ENCODE measurements at regions not wholly inside any gene's neighbourhood (a gene's known extent, or its start where the extent isn't known, plus 50 kb on each side); places are given as distances from the start of the nearest gene placed in this dataset.
"Not testable (repeated sequence)": the region's sequence is repeated elsewhere in the genome, so short reads cannot be mapped to it uniquely, and the experiment has no call there.

DNA sequence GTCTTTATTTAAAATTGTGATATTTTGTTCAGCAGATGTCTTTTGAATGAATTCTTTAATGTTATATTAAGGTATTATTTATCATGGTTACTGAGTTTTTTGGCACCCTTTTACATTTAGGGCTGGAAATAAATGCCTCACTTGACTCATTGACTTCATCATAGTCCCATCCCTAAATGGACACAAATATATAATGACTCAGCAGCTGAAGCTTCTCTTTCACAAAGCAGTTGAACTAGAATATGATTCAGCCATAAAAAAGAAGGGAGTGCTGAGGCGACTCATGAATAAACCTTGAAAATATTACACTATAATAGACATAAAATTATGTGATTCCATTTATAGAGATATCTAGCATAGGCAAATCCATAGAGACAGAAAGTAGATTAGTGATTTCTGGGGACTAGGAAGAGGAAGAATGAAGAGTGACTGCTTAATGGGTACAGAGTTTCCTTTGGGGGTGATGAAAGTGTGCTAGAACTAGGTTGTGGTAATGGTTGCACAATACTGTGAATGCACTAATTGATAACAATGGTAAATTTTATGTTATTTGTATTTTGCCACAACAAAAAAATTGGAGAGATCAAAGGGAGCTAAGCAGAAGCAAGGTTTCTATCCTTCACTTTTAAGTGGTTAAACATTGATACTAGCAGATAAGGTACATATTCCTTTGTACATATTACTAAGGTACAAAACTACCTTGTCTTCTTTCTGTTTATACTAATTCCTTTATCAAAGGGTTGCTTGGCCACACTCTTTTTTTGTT, 449.6 kb downstream of the NTRK2 start:
- Mint-ChIP-seq H3K27me3 (peaks cover 21% of the 10 kb centered on the region), H3K4me1 (ENCODE audit: low read depth) (no peaks in the 10 kb centered on the region), H3K27ac (no peak overlapping the region), H3K9me3 (no peaks in the 10 kb centered on the region), H3K4me3 (no peak overlapping the region), H3K36me3 (ENCODE audit: low read depth) (no peaks in the 10 kb centered on the region)

DNA sequence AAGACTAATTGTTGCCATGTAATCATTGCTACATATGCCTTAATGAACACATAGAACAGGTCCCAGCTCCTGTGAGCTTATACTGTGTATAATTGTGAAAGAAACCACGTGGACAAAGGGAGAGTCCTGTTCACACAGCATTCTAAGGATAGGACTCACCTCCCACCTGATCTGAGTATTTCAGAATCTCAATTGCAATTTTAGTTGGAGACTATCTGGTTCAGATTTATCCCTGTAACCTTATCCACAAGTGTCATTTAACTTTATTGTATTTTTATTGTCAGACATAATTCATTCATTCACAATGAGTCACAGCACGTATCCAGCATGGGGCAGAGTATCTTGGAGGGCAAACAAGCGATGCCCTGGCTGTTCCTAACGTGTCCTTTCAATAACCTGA, 448.3 kb downstream of the NTRK2 start:
- H3K27me3 Mint-ChIP-seq = peaks cover 24% of the 10 kb centered on the region
- no peaks in the 10 kb centered on the region for H3K4me1 Mint-ChIP-seq (ENCODE audit: low read depth)
- no peaks in the 10 kb centered on the region for H3K36me3 Mint-ChIP-seq (ENCODE audit: low read depth)
- H3K27ac Mint-ChIP-seq = no peak overlapping the region
- no peaks in the 10 kb centered on the region for H3K9me3 Mint-ChIP-seq
- no peak overlapping the region for H3K4me3 Mint-ChIP-seq

DNA sequence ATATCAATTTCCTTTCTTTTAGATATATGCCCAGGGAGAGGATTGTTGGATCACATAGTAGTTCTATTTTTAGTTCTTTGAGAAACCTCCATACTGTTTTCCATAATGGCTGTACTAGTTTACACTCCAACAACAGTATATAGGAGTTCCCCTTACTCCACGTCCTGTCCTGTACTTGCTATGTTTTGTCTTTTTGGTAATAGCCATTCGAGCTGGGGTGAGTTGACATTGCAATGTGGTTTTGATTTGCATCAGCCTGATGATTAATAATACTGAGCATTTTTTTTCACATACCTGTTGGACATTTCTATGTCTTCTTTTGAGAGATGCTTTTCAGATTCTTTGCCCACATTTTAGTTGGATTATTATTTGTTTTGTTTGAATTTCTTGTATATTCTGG, 445.9 kb downstream of the NTRK2 start:
- Mint-ChIP-seq H3K36me3 (ENCODE audit: low read depth) (no peaks in the 10 kb centered on the region), H3K4me3 (no peak overlapping the region), H3K27me3 (peaks cover 21% of the 10 kb centered on the region), H3K4me1 (ENCODE audit: low read depth) (no peaks in the 10 kb centered on the region), H3K27ac (no peak overlapping the region), H3K9me3 (no peaks in the 10 kb centered on the region)

GRCh38 chr9:85114799-85115198, 445.3 kb downstream of the NTRK2 start:
- Mint-ChIP-seq H3K4me1 (ENCODE audit: low read depth) (no peaks in the 10 kb centered on the region), H3K9me3 (no peaks in the 10 kb centered on the region), H3K4me3 (no peak overlapping the region), H3K27ac (no peak overlapping the region), H3K27me3 (peaks cover 15% of the 10 kb centered on the region), H3K36me3 (ENCODE audit: low read depth) (no peaks in the 10 kb centered on the region)

DNA sequence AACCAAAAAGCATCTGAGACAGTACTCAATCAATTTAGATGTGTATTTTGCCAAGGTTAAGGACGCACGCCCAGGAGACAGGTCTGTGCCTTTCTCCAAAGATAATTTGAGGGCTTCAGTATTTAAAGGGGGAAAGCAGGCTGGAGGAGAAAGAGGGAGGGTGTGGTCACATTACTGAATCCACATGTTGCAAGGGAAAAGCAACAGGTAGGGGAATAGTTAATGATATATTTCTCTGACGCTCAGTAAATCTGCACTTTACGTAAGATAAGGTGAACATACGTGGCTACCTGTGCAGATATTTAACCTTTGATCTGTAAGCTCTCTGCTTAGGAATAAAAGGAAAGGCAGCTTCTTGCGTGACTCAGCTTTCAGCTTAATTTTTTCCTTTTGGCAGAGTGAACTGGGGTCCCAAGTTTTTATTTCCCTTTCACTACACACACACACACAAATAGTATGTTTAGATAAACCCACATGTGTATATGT, 443.4 kb downstream of the NTRK2 start:
- H3K27ac Mint-ChIP-seq = no peak overlapping the region
- H3K4me1 Mint-ChIP-seq (ENCODE audit: low read depth) = no peaks in the 10 kb centered on the region
- no peak overlapping the region for H3K4me3 Mint-ChIP-seq
- no peaks in the 10 kb centered on the region for H3K36me3 Mint-ChIP-seq (ENCODE audit: low read depth)
- H3K27me3 Mint-ChIP-seq = peaks cover 15% of the 10 kb centered on the region
- no peaks in the 10 kb centered on the region for H3K9me3 Mint-ChIP-seq

DNA sequence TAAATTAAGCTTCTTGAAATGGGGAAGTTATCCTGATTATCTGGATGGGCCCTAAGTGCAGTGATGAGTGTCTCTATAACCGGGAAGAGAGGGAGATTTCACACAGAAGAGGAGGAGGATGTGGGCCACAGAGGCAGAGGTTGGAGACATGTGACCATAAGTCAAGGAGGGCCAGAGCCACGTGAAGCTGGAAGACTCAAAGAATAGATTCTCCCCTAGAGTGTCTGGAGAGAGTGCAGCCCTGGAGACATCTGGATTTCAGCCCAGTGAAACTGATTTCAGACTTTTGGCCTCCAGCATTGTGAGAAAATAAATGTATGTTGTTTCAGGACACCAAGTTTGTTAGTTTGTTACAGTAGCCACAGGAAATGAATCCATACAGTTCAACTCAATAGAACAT, 442.9 kb downstream of the NTRK2 start:
- H3K4me1 Mint-ChIP-seq (ENCODE audit: low read depth) = no peaks in the 10 kb centered on the region
- peaks cover 15% of the 10 kb centered on the region for H3K27me3 Mint-ChIP-seq
- no peak overlapping the region for H3K4me3 Mint-ChIP-seq
- H3K36me3 Mint-ChIP-seq (ENCODE audit: low read depth) = no peaks in the 10 kb centered on the region
- H3K27ac Mint-ChIP-seq = no peak overlapping the region
- no peaks in the 10 kb centered on the region for H3K9me3 Mint-ChIP-seq

GRCh38 chr9:85108746-85109145, 439.2 kb downstream of the NTRK2 start:
- Mint-ChIP-seq H3K27me3 (peaks cover 6% of the 10 kb centered on the region), H3K4me3 (no peak overlapping the region), H3K9me3 (no peaks in the 10 kb centered on the region), H3K36me3 (ENCODE audit: low read depth) (no peaks in the 10 kb centered on the region), H3K27ac (no peak overlapping the region), H3K4me1 (ENCODE audit: low read depth) (no peaks in the 10 kb centered on the region)

GRCh38 chr9:85108229-85108628, 438.7 kb downstream of the NTRK2 start:
- H3K9me3 Mint-ChIP-seq = no peaks in the 10 kb centered on the region

GRCh38 chr9:85089188-85089969, 419.9 kb downstream of the NTRK2 start:
- no peaks in the 10 kb centered on the region for H3K27me3 Mint-ChIP-seq
- H3K27ac Mint-ChIP-seq = no peak overlapping the region
- no peak overlapping the region for H3K4me3 Mint-ChIP-seq
- no peaks in the 10 kb centered on the region for H3K36me3 Mint-ChIP-seq (ENCODE audit: low read depth)
- peaks cover 3% of the 10 kb centered on the region for H3K9me3 Mint-ChIP-seq
- no peaks in the 10 kb centered on the region for H3K4me1 Mint-ChIP-seq (ENCODE audit: low read depth)

More at GRCh38 chr9:85108229-85108628, 438.7 kb downstream of the NTRK2 start:
- Mint-ChIP-seq H3K27me3 (peaks cover 5% of the 10 kb centered on the region), H3K36me3 (ENCODE audit: low read depth) (no peaks in the 10 kb centered on the region), H3K4me3 (no peak overlapping the region), H3K27ac (no peak overlapping the region), H3K4me1 (ENCODE audit: low read depth) (no peaks in the 10 kb centered on the region)

DNA sequence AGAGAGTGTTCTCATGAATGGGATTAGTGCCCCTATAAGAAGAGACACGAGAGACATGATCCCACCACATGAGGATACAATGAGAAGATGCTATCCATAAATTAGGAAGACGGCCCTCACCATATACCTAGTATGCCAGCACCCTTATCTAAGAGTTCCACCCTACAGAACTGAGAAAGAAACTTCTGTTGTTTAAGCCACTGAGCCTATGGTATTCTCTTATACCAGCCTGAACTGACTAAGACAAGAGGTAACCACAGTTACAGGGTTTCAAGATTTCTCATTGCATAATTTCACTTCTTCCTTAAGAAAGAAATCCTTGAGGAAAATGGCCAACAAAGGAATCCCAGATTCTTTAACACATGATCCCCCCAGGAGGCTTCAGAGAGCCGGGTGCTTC, 412.4 kb downstream of the NTRK2 start:
- Mint-ChIP-seq H3K9me3 (no peaks in the 10 kb centered on the region), H3K27ac (no peak overlapping the region), H3K27me3 (peaks cover 8% of the 10 kb centered on the region), H3K36me3 (ENCODE audit: low read depth) (no peaks in the 10 kb centered on the region), H3K4me3 (no peak overlapping the region), H3K4me1 (ENCODE audit: low read depth) (no peaks in the 10 kb centered on the region)

DNA sequence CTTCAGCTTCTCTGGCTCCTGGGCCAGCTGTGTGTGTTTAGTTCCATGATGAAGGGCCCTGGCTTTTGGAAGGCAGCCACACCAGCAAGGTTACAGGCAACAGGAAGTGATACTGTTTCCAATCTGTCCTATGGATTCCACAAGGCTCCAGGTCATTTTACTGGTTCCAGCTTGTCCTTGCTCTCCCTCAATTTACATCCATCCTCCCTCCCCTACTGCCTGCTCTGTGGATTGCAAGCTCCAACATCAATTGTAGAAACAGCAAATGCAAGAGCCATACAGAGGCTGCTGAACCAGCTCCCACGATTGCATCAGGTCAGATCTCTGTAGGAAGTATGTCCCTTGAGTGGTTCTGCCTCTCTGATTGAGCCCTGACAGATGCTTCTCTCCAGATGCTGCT, 409.8 kb downstream of the NTRK2 start:
- H3K36me3 Mint-ChIP-seq (ENCODE audit: low read depth) = no peaks in the 10 kb centered on the region
- H3K27ac Mint-ChIP-seq = no peak overlapping the region
- peaks cover 8% of the 10 kb centered on the region for H3K27me3 Mint-ChIP-seq

DNA sequence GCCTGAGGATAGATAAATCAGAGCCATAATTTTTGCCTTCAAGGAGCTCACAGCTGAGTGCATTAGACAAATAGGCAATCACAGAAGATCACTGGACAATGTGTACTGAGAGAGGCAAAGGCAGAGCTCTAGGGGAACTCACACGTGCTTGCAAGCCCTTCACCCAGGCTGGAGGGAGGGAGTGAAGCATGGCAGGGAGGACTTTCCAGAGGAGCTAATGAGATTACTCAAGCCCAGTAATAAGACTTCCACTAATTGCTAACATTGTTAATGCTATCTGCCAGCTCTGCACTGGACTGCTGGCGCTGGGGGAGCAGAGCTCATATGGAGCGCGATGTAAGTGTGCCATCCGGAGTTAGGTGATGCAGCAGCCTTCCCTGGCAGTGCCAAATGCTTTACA, 408.4 kb downstream of the NTRK2 start:
- Mint-ChIP-seq H3K36me3 (ENCODE audit: low read depth) (no peaks in the 10 kb centered on the region), H3K4me1 (ENCODE audit: low read depth) (no peaks in the 10 kb centered on the region), H3K27me3 (peaks cover 5% of the 10 kb centered on the region), H3K4me3 (no peak overlapping the region), H3K27ac (no peak overlapping the region), H3K9me3 (peaks cover 4% of the 10 kb centered on the region)

More for the DNA sequence above, 409.8 kb downstream of the NTRK2 start:
- Mint-ChIP-seq H3K4me3 (no peak overlapping the region), H3K9me3 (peaks cover 4% of the 10 kb centered on the region), H3K4me1 (ENCODE audit: low read depth) (no peaks in the 10 kb centered on the region)

GRCh38 chr9:85077146-85077545, 407.6 kb downstream of the NTRK2 start:
- not testable (repeated sequence) for H3K4me1 Mint-ChIP-seq (ENCODE audit: low read depth); H3K36me3 Mint-ChIP-seq (ENCODE audit: low read depth); H3K27ac Mint-ChIP-seq; H3K4me3 Mint-ChIP-seq; H3K9me3 Mint-ChIP-seq; H3K27me3 Mint-ChIP-seq
